H9 (cell line): ENCODE measurements at regions not wholly inside any gene's neighbourhood (a gene's known extent, or its start where the extent isn't known, plus 50 kb on each side); places are given as distances from the start of the nearest gene placed in this dataset.

Experiments used
- DNase-seq: peaks from one replicate; pipeline ENCODE4 v3.0.0-alpha.2; 2017
- H2AFZ ChIP-seq: one replicate; pipeline ENCODE4 v1.6.1; 2013; ENCODE audit warnings: mild to moderate bottlenecking, low read length, control low read depth, moderate library complexity
- H2AK5ac ChIP-seq: 2 replicates; pipeline ENCODE4 v1.6.1; 2013; ENCODE audit warnings: low read length, control low read depth, mixed read lengths; ENCODE audit not compliant: insufficient read length
- H2BK120ac ChIP-seq: one replicate; pipeline ENCODE4 v1.6.1; 2013; ENCODE audit warnings: low read depth, mild to moderate bottlenecking, low read length, control low read depth, inconsistent platforms; ENCODE audit not compliant: poor library complexity, severe bottlenecking
- H2BK12ac ChIP-seq: 2 replicates; pipeline ENCODE4 v1.6.1; 2013; ENCODE audit warnings: low read length, control low read depth, mixed read lengths, low read depth; ENCODE audit not compliant: insufficient read length
- H2BK15ac ChIP-seq: 2 replicates; pipeline ENCODE4 v1.6.1; 2013; ENCODE audit warnings: low read depth, low read length, control low read depth
- H2BK20ac ChIP-seq: one replicate; pipeline ENCODE4 v1.6.1; 2013; ENCODE audit warnings: low read depth, mild to moderate bottlenecking, low read length, control low read depth, inconsistent platforms; ENCODE audit not compliant: poor library complexity, severe bottlenecking
- H2BK5ac ChIP-seq: 2 replicates; pipeline ENCODE4 v1.6.1; 2013; ENCODE audit warnings: low read length, control low read depth, mixed read lengths; ENCODE audit not compliant: insufficient read length
- H3K14ac ChIP-seq: 2 replicates; pipeline ENCODE4 v1.6.1; 2013; ENCODE audit warnings: low read length, control low read depth; ENCODE audit not compliant: insufficient read depth
- H3K18ac ChIP-seq: 2 replicates; pipeline ENCODE4 v1.6.1; 2013; ENCODE audit warnings: low read depth, mild to moderate bottlenecking, mixed read lengths, low read length, control low read depth; ENCODE audit not compliant: insufficient read length
- H3K23ac ChIP-seq: 2 replicates; pipeline ENCODE4 v1.6.1; 2013; ENCODE audit warnings: low read length, control low read depth, mixed read lengths, low read depth; ENCODE audit not compliant: insufficient read length
- H3K23me2 ChIP-seq: 2 replicates; pipeline ENCODE4 v1.6.1; 2013; ENCODE audit warnings: low read depth, mild to moderate bottlenecking, mixed read lengths, low read length, control low read depth; ENCODE audit not compliant: insufficient read length, poor library complexity, severe bottlenecking
- H3K27ac ChIP-seq: 2 replicates; pipeline ENCODE4 v1.5.1; 2013; ENCODE audit warnings: low read length, control low read depth, mixed read lengths, low read depth; ENCODE audit not compliant: insufficient read length
- H3K27me3 ChIP-seq: 2 replicates; pipeline ENCODE4 v1.6.1; 2013; ENCODE audit warnings: low read length, control low read depth, inconsistent platforms; ENCODE audit not compliant: insufficient read depth
- H3K4ac ChIP-seq: 2 replicates; pipeline ENCODE4 v1.6.1; 2013; ENCODE audit warnings: low read depth, mild to moderate bottlenecking, control low read depth, inconsistent platforms, low read length, moderate library complexity
- H3K4me1 ChIP-seq: 2 replicates; pipeline ENCODE4 v1.6.1; 2013; ENCODE audit warnings: low read length, control low read depth, inconsistent platforms; ENCODE audit not compliant: insufficient read depth
- H3K4me2 ChIP-seq: 2 replicates; pipeline ENCODE4 v1.6.1; 2013; ENCODE audit warnings: low read length, control low read depth, mixed read lengths; ENCODE audit not compliant: insufficient read length, insufficient read depth
- H3K56ac ChIP-seq: 2 replicates; pipeline ENCODE4 v1.6.1; 2013; ENCODE audit warnings: low read depth, mild to moderate bottlenecking, mixed read lengths, low read length, control low read depth; ENCODE audit not compliant: insufficient read length
- H3K79me1 ChIP-seq: 2 replicates; pipeline ENCODE4 v1.6.1; 2013; ENCODE audit warnings: low read depth, mild to moderate bottlenecking, moderate library complexity, low read length, control low read depth, inconsistent platforms; ENCODE audit not compliant: insufficient read depth, poor library complexity, severe bottlenecking
- H3K79me2 ChIP-seq: 2 replicates; pipeline ENCODE4 v1.6.1; 2013; ENCODE audit warnings: low read length, control low read depth, inconsistent platforms; ENCODE audit not compliant: insufficient read depth
- H3K9ac ChIP-seq: 2 replicates; pipeline ENCODE4 v1.6.1; 2013; ENCODE audit warnings: low read length, control low read depth, mixed read lengths; ENCODE audit not compliant: insufficient read length; ENCODE audit errors: extremely low read depth
- H3K9me3 ChIP-seq: one replicate; pipeline ENCODE4 v1.6.1; 2013; ENCODE audit warnings: low read depth, low read length, inconsistent platforms; ENCODE audit not compliant: control insufficient read depth
- H3T11ph ChIP-seq: one replicate; pipeline ENCODE4 v1.6.1; 2013; ENCODE audit warnings: mild to moderate bottlenecking, low read length, control low read depth, inconsistent platforms
- H4K20me1 ChIP-seq: one replicate; pipeline ENCODE4 v1.6.1; 2013; ENCODE audit not compliant: control insufficient read depth, insufficient read length, insufficient read depth
- H4K5ac ChIP-seq: 2 replicates; pipeline ENCODE4 v1.6.1; 2013; ENCODE audit warnings: low read depth, mild to moderate bottlenecking, mixed read lengths, low read length, control low read depth; ENCODE audit not compliant: insufficient read length
- H4K8ac ChIP-seq: replicated peaks from 2 replicates; pipeline ENCODE4 v1.6.1; 2013; ENCODE audit warnings: low read length, control low read depth, mixed read lengths, low read depth; ENCODE audit not compliant: insufficient read length
- H4K91ac ChIP-seq: 2 replicates; pipeline ENCODE4 v1.6.1; 2013; ENCODE audit warnings: low read depth, mild to moderate bottlenecking, moderate library complexity, mixed read lengths, low read length, control low read depth; ENCODE audit not compliant: insufficient read length
- H3K27ac Mint-ChIP-seq, 3 experiments: 2 replicates in 2 of 3; 3 replicates in 1 of 3; pipeline ENCODE4 v1.8.0; 2020 to 2021; ENCODE audit warnings: mixed read lengths in 3 of 3, mild to moderate bottlenecking in 1 of 3, moderate library complexity in 1 of 3
- H3K27me3 Mint-ChIP-seq: 2 replicates; pipeline ENCODE4 v1.8.0; 2021; ENCODE audit warnings: low read depth, mild to moderate bottlenecking, moderate library complexity, mixed read lengths
- H3K36me3 Mint-ChIP-seq, 3 experiments: 2 replicates in 2 of 3; 3 replicates in 1 of 3; pipeline ENCODE4 v1.8.0; 2020 to 2021; ENCODE audit warnings: low read depth in 3 of 3, mixed read lengths in 3 of 3; ENCODE audit not compliant: insufficient read depth in 1 of 3
- H3K4me1 Mint-ChIP-seq, 2 experiments: 2 replicates each; pipeline ENCODE4 v1.8.0; 2020; ENCODE audit warnings: mixed read lengths in 2 of 2
- H3K4me3 Mint-ChIP-seq, 2 experiments: 2 replicates in 1 of 2; 3 replicates in 1 of 2; pipeline ENCODE4 v1.8.0; 2020 to 2021; ENCODE audit warnings: mild to moderate bottlenecking in 2 of 2, mixed read lengths in 2 of 2, moderate library complexity in 1 of 2
- H3K9me3 Mint-ChIP-seq, 2 experiments: 2 replicates in 1 of 2; 3 replicates in 1 of 2; pipeline ENCODE4 v1.8.0; 2020; ENCODE audit warnings: mild to moderate bottlenecking in 2 of 2, mixed read lengths in 2 of 2, moderate library complexity in 1 of 2
- CTCF ChIP-seq: fragments of 200-600 bp; sonication (generic); conservative IDR thresholded peaks from 3 replicates; pipeline ENCODE4 v1.8.0; 2021; ENCODE audit warnings: antibody characterized with exemption, mild to moderate bottlenecking

GRCh38 chr16:9241177-9241576, 149.7 kb downstream of the HAPSTR1 start:
- H3K9me3 Mint-ChIP-seq: peaks cover 8 to 10% of the 10 kb centered on the region in 2 experiments
- Histone ChIP-seq H3K27ac (no peak overlapping the region), H3K9me3 (no peaks in the 10 kb centered on the region), H3K4ac (no peak overlapping the region), H2BK15ac (no peak overlapping the region), H3K23me2 (no peaks in the 10 kb centered on the region), H3K9ac (no peak overlapping the region), H3K56ac (no peak overlapping the region), H3K4me2 (no peak overlapping the region), H3K23ac (no peak overlapping the region), H2BK20ac (no peak overlapping the region), H4K8ac (no peak overlapping the region), H4K20me1 (no peaks in the 10 kb centered on the region), H4K5ac (no peak overlapping the region), H3K27me3 (no peaks in the 10 kb centered on the region), H2BK120ac (no peak overlapping the region), H2AK5ac (no peak overlapping the region), H2BK5ac (no peak overlapping the region), H2AFZ (no peak overlapping the region), H4K91ac (no peak overlapping the region), H2BK12ac (no peak overlapping the region), H3T11ph (no peak overlapping the region), H3K14ac (no peak overlapping the region), H3K4me1 (no peaks in the 10 kb centered on the region), H3K18ac (no peak overlapping the region), H3K79me2 (no peaks in the 10 kb centered on the region), H3K79me1 (no peaks in the 10 kb centered on the region)
- peaks cover 5% of the 10 kb centered on the region for H3K27me3 Mint-ChIP-seq
- no peak overlapping the region for H3K27ac Mint-ChIP-seq
- no peak overlapping the region for H3K4me3 Mint-ChIP-seq
- no peak for TF ChIP-seq CTCF
- DNase-seq: no peak
- H3K4me1 Mint-ChIP-seq: no peaks in the 10 kb centered on the region
- H3K36me3 Mint-ChIP-seq: peaks cover 2 to 7% (median 4%) of the 10 kb centered on the region in 3 experiments; a peak in 4 of 7 replicates
